GM18873 (cell line): ENCODE measurements at regions not wholly inside any gene's neighbourhood (a gene's known extent, or its start where the extent isn't known, plus 50 kb on each side); places are given as distances from the start of the nearest gene placed in this dataset.
"Not testable (repeated sequence)": the region's sequence is repeated elsewhere in the genome, so short reads cannot be mapped to it uniquely, and the experiment has no call there.

Source experiments
- ATAC-seq: cut with Tn5 transposase; IDR thresholded peaks from one replicate; pipeline ENCODE4 v1.9.1; 2021; ENCODE audit warnings: mild to moderate bottlenecking, moderate library complexity, moderate number of reproducible peaks; ENCODE audit not compliant: unreplicated experiment, low FRiP score

GRCh38 chr2:49355611-49356010, 201.3 kb upstream of the FSHR start:
- ATAC-seq = no peak

GRCh38 chr2:49351560-49351959, 197.2 kb upstream of the FSHR start:
- no peak for ATAC-seq

- no peak for ATAC-seq
These were observed 189.3 kb upstream of the FSHR start for GRCh38 chr2:49343638-49344037.

- no peak for ATAC-seq
These were observed 187.8 kb upstream of the FSHR start for GRCh38 chr2:49342156-49342555.

GRCh38 chr2:49335546-49335945, 181.2 kb upstream of the FSHR start:
- ATAC-seq = no peak

GRCh38 chr2:49332415-49332814, 178.1 kb upstream of the FSHR start:
- no peak for ATAC-seq

GRCh38 chr2:49318531-49318930, 164.2 kb upstream of the FSHR start:
- no peak for ATAC-seq

GRCh38 chr2:49309461-49309860, 155.1 kb upstream of the FSHR start:
- no peak for ATAC-seq

GRCh38 chr2:49306925-49307324, 152.6 kb upstream of the FSHR start:
- no peak for ATAC-seq

- not testable (repeated sequence) for ATAC-seq
These were observed 144.4 kb upstream of the FSHR start for GRCh38 chr2:49298693-49299092.

GRCh38 chr2:49298230-49298629, 143.9 kb upstream of the FSHR start:
- no peak for ATAC-seq

- no peak for ATAC-seq
These were observed 142.0 kb upstream of the FSHR start for GRCh38 chr2:49296107-49296867.

GRCh38 chr2:49294225-49294624, 139.9 kb upstream of the FSHR start:
- ATAC-seq = no peak

GRCh38 chr2:49291619-49292018, 137.3 kb upstream of the FSHR start:
- no peak for ATAC-seq

GRCh38 chr2:49289711-49290110, 135.4 kb upstream of the FSHR start:
- no peak for ATAC-seq

- ATAC-seq = no peak
These were observed 134.8 kb upstream of the FSHR start for GRCh38 chr2:49288902-49289700.

- no peak for ATAC-seq
These were observed 133.9 kb upstream of the FSHR start for GRCh38 chr2:49288113-49288705.

- no peak for ATAC-seq
These were observed 132.4 kb upstream of the FSHR start for GRCh38 chr2:49286726-49287125.

- ATAC-seq = no peak
These were observed 131.7 kb upstream of the FSHR start for GRCh38 chr2:49286045-49286444.

GRCh38 chr2:49278561-49278960, 124.2 kb upstream of the FSHR start:
- ATAC-seq = no peak

GRCh38 chr2:49278141-49278540, 123.8 kb upstream of the FSHR start:
- no peak for ATAC-seq
